NAMALWA (cell line): ENCODE measurements at regions not wholly inside any gene's neighbourhood (a gene's known extent, or its start where the extent isn't known, plus 50 kb on each side); places are given as distances from the start of the nearest gene placed in this dataset.

Source experiments
- DNase-seq: peaks from one replicate; pipeline ENCODE4 v3.0.0-alpha.2; 2015; ENCODE audit warnings: low spot score

GRCh38 chr6:47151232-47151898, 109.2 kb upstream of the ADGRF1 start:
- no peak for DNase-seq

GRCh38 chr6:47149554-47149953, 107.4 kb upstream of the ADGRF1 start:
- DNase-seq: no peak

- DNase-seq: no peak
Measured at GRCh38 chr6:47149066-47149465, 106.9 kb upstream of the ADGRF1 start.

GRCh38 chr6:47147836-47148344, 105.8 kb upstream of the ADGRF1 start:
- DNase-seq: no peak

- no peak for DNase-seq
Measured at GRCh38 chr6:47147175-47147727, 105.1 kb upstream of the ADGRF1 start.

GRCh38 chr6:47146431-47147174, 104.5 kb upstream of the ADGRF1 start:
- no peak for DNase-seq

GRCh38 chr6:47145212-47145611, 103.1 kb upstream of the ADGRF1 start:
- DNase-seq: no peak

- no peak for DNase-seq
Measured at GRCh38 chr6:47144306-47144705, 102.2 kb upstream of the ADGRF1 start.

GRCh38 chr6:47141963-47142362, 99.8 kb upstream of the ADGRF1 start:
- DNase-seq: no peak

- DNase-seq: no peak
Measured at GRCh38 chr6:47141171-47141570, 99.0 kb upstream of the ADGRF1 start.

- no peak for DNase-seq
Measured at GRCh38 chr6:47138046-47138445, 95.9 kb upstream of the ADGRF1 start.

GRCh38 chr6:47137073-47137472, 94.9 kb upstream of the ADGRF1 start:
- DNase-seq: no peak

- DNase-seq: no peak
Measured at GRCh38 chr6:47135772-47136171, 93.6 kb upstream of the ADGRF1 start.

- DNase-seq: no peak
Measured at GRCh38 chr6:47134476-47135189, 92.5 kb upstream of the ADGRF1 start.

GRCh38 chr6:47133230-47134000, 91.3 kb upstream of the ADGRF1 start:
- no peak for DNase-seq

GRCh38 chr6:47132724-47133123, 90.6 kb upstream of the ADGRF1 start:
- DNase-seq: no peak

GRCh38 chr6:47131773-47132172, 89.6 kb upstream of the ADGRF1 start:
- no peak for DNase-seq

GRCh38 chr6:47130086-47130485, 88.0 kb upstream of the ADGRF1 start:
- no peak for DNase-seq

- DNase-seq: no peak
Measured at GRCh38 chr6:47129129-47129528, 87.0 kb upstream of the ADGRF1 start.

GRCh38 chr6:47126647-47127391, 84.7 kb upstream of the ADGRF1 start:
- DNase-seq: no peak

GRCh38 chr6:47118611-47119010, 76.5 kb upstream of the ADGRF1 start:
- no peak for DNase-seq
